Activated CD4-positive, CD25-positive, alpha-beta regulatory T cell treated with anti-CD3 and anti-CD28 coated beads, Interleukin-2, amount 50 U/mL, for 72 hours (primary cell): ENCODE measurements at regions not wholly inside any gene's neighbourhood (a gene's known extent, or its start where the extent isn't known, plus 50 kb on each side); places are given as distances from the start of the nearest gene placed in this dataset.

Experiments
- DNase-seq: peaks from one replicate; pipeline ENCODE4 v3.0.0; 2021

DNA sequence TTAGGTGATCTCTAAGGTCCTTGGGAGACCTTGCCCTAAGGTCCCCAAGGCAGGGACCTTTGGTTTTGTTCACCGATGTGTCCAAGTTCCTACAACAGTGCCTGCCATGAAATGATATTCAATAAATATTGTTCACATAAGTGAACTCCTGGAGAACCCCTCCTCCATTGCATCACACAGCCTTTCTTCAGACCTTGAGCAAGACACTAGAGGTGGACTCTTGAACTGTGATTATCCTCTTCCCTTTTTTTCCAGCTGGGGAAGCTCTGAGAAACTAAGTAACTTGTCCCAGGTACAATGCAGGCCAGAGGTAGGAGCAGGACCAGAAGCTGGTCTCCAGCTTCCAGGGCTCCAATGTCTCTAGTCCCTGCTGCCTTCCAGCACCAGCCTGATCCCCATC lies 76.6 kb upstream of the LMO1 start:
- DNase-seq: no peak

DNA sequence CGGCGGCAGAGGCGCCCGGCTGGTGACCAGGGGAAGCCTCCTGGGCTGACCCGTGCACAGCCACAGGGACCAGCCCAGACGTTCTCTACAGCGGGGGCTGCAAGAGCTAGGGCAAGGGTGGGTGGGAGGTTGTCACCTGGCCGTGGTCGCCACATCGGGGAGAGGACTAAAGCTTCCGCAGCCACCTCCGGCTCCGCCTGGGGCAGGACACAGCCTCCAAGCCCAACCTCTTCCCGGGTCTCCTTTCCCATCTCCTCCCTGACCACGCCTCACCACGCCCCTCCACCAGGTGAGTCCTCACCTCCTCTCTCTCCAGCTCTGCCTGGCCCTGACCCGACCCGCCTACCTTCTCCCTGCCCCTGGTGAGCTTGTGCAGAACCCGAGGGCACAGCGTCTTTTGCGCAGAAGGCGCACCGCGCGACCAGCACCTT lies 75.9 kb upstream of the LMO1 start:
- DNase-seq: no peak

DNA sequence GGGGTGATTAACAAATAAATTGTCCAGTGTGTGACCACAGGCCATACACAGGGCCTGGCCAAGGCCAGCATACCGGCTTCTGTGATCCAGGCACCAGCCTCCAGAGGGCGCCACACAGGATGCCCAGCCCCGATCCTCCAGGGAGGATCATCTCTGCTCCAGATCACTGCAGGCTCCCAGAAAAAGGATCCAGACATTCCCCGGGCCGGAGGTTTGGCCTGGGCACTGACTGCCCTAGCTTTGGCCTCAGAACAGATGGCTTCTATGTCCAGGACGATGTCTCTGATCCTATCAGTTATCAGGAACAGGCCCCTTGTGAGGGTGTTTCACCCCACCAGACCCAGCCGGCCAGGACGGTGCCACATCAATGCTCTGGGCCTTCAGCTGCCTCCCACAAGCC lies 74.5 kb upstream of the LMO1 start:
- DNase-seq: peak; percentile 45

DNA sequence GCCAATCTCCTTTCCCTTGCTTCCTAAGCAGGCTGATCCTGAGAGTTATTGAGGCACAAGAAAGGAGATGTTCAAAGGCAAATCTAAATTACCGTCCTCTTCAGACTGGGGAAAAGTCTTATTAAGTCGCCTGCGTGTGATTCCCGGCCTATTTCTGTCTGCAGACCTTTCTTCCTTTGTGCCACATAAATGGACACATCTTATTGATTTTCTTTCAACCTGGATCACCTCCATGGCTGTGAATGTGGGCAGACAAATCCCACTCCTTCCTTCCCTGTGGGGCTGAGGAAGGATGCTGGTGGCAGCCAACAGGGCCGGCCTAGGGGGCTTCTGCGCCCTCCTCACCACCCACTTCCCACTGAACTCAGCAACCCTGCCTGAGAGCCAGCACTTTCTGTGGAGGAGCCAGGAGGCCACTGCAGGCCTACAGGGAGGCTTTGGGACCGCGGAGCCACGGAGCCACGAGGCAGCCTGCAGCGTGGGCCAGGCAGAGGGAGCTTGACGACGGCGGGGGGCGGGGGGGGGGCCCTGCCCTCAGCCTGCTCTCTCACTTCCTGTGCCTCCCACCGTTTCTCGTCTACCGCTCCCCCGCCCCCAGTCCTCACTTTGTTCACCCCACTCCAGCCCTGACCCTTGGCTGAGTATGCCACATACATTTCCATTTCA lies 73.6 kb upstream of the LMO1 start:
- no peak for DNase-seq

DNA sequence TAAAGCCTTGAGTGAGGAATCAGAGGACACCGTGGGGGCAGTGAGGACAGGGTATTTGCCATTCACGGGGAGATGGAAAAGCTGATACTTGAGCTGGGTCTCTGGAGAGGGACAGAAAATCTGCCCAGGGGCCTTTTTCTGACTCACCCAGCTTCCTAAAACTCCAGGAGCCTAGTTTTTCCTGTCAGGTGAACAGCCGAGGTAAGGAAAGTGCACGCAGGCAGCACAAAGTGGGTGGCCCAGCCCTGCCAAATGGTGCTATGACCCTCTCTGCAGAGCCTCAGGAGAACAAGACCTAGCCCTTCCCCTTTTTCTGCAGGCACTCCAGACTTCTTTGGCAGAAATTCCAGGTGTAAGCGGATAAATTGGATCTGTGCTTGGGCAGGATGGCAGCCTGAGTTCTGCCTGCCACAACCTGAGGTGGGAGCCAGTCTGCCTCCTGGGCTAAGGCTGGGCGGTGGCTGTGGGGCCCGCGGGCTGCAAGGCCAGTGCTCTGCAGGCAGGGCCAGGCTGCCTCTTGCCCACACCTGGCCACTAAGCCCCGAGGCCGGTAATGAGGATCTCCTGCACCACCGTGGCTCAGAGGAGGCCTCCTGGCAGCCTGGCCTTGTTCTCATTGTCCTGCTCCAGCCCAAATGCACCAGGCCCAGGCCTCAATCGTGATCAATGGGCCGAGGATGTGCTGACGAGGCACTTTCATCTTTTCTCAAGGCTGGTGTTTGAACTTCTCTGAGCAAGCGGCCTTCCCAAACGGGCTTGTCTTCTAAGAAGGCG lies 72.9 kb upstream of the LMO1 start:
- no peak for DNase-seq

DNA sequence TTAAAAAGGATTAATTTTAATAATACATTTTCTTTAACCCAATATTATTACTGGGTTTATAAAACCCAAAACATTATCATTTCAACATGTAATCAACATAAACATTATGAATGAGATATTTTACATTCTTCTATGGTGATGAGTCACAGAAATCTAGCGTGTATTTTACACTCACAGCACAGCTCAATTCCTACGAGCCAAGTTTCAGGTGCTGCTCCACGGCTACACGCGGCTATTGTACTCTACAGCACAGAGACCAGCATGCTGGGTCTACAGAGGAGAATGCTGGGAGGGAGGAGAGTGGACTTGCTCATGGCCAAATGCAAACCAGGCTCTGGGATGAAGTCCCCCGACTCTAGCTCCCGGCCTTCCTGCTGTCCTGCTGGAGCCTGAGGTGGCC lies 72.0 kb upstream of the LMO1 start:
- DNase-seq: no peak

DNA sequence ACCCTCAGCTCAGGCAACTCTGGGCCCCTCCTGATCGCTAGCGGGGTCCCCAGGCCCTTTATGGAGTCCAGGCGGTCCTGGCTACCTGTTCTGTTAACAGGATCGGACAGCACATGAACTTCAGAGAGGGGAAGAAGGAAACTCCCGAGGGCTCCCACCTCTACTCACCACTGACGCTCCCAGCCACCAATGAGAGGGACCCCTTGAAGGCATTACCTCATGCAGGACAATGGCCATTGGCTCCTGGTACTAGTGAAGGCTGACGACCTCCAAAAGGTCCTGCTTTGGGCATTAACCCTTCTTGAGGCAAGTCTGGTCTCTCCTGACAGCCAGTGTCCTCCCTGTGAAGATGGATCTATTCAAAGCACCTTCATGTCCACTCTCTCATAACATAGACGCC lies 71.5 kb upstream of the LMO1 start:
- DNase-seq: no peak

DNA sequence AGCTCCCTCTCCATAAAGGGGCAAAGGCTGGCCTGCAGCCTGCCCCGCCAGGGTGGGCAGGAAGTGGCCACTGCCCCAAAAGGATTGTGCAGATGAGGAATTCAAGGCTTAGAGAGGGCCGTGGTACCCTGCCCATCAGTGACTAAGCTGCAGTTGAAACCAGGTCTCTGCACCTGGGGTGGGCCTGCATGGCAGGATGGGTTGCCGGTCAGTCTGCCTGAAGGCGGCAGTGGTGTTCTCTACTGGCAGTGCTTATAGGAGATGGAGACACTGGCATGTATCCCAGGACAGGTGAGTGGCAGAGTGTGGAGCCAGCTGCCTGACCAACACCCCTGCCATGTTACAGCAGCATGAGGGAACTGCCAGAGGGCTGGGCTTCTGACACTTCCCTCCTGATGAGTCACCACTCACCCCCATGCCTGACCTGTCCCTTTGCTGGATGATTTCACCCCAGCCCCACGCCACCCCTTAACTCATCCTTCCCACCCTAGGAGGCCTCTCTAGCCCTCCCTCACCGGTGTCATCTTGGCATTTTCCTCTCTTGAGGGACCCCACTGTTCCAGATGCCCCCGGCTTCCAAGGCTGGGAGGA lies 70.2 kb upstream of the LMO1 start:
- DNase-seq: no peak

DNA sequence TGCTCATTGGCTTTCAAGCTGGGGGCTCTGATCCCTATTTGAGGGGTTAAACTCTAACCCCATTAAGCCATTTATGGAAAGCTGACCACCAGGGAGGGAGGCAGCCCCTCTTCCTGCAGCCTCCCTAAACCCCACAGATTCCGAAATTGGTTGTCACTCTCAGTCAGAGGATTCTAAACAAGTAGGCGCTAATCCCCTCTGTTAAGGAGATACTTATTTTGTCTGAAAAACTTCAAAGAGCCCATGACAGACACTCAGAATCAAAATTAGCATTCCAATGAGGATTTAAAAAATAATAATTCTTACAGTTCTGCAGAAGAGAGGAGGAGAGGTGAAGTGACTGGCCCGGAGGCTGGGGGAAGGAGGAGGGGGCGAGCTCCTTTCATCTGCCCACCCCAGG lies 69.7 kb upstream of the LMO1 start:
- no peak for DNase-seq

DNA sequence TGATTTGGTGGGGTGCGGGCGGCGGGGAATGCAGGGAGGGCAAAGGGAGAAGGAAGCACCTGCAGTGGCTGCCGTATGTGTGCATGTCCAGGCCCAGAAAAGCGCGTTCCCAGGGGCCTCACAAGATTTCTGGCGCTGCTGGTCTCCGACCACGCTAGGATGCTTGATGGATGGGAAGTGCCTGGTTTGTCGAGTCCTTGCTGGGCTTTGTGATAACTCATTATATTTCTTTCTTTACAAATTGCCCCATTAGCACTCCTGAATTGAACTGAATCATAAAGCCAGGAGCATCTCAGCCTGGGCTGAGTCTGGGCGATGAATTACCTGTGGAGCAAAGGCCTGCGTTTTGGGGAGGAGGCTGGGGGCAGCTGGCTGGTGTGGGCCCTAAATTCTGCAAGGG lies 69.2 kb upstream of the LMO1 start:
- no peak for DNase-seq

DNA sequence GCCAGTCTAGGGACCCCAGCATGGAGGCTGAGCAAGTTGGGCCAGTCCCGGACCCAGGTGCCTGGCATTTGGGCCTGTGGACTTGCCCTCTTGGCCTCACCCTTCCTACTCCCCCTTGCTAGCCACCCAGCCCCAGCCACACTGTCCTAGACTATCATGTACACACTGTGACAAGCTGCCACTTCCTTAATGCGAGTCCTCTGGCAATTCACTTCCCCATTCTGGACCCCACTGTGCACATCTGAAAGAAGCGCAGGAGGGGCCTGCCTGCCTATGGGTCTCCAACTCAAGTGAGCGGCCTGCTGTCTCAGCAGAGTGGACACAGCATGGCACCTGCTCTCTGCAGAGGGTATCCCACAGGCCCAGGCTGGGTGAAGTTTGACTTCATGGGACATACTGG lies 68.5 kb upstream of the LMO1 start:
- no peak for DNase-seq

DNA sequence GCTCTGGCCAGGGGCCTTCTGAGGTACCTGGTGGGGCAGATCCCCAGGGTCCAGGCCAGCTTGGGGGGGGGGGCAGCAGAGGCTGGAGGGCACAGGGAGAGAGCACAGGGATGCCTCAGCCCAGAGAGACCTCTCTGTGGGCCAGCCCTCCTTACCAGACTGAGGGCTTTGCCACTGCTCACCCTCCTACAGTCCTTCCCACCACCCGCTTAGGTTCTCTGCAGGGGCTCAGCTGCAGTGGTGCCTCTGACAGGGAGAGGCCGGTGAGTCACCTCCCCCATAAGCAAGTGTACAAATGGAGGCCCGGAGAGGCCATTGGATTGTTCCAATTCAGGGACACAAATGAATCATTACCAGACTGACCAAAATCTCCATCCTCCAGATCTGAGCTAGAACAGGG lies 68.1 kb upstream of the LMO1 start:
- DNase-seq: no peak

DNA sequence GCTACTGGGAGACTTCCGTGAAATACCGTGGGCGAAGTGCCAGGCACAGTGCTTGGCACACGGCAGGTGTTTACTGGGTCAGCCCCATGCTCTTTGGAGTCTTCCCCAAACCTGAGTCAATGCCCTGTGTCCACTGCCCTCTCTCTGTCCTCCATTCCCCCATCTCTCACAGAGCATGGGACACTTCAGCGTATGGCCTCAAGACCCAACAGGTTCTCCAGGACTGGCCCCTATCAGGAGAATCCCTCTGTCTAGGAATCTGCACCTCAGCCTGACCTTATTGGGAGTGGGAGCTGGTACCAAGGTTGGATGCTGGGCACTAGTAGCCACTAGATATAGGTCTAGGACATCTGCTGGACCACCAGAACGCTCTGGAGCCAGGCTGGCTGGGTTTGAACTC lies 67.2 kb upstream of the LMO1 start:
- DNase-seq: no peak

DNA sequence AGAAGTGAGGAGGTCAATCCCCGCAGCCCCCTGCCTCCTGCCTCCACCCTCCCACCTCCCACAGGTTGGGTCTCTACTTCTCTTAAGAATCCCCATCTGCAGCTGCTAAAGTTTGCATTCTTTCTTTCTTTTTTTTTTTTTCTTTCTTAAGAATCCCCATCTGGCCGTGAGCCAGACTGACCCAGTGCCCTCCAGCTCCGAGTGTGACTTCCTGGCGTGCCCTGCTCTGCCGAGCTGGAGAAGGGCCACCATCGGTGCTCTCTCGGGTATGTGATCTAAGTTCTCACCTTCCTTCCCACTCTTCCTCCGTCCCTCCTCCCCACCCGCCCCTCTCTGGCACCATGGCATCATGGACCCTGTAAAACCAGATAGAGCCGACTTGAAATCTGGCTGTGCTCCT lies 66.7 kb upstream of the LMO1 start:
- DNase-seq: no peak

DNA sequence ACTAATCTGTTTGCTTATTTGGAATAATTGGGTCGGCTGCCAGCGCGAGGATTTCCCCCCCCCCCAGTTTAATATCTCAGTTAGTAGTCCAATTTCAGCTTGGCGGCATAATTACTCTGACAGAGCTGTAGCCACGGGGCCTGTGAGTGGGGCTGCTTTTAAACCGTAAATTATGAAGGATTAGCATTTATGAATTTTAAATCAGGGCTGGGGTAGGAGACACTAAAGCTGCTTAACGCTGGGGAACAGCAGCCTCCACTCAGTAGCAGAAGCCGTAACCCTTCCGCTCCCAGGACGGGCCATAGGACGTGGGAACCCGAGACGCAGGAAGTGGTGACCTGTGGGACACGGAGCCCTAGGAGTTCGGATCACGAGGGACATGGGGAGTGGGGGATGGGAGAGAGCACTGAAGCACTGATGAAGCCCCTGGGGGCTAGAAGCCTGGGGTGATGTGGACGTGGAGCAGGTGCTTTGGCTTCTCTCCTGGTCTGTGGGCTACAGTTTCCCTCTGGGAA lies 66.2 kb upstream of the LMO1 start:
- DNase-seq: no peak

DNA sequence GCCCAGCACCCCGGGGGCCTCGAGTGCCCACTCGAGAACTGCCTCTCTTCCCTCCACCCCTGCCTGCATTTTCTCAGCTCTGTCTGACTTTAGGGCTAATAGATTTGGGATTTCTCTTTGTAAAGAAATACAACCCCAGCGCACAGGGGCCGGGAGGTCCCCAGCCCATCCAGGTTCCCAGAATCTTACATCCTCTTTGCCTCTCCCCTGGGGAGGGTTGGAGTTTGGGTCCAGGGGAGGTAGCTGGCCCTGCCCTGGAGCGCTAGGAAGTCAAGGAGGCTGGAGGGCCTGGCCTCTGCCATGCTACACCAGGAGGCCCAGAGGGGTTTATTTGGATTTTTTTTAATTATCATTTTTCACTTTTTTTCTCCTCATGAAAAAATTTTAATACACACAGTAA lies 65.7 kb upstream of the LMO1 start:
- no peak for DNase-seq

DNA sequence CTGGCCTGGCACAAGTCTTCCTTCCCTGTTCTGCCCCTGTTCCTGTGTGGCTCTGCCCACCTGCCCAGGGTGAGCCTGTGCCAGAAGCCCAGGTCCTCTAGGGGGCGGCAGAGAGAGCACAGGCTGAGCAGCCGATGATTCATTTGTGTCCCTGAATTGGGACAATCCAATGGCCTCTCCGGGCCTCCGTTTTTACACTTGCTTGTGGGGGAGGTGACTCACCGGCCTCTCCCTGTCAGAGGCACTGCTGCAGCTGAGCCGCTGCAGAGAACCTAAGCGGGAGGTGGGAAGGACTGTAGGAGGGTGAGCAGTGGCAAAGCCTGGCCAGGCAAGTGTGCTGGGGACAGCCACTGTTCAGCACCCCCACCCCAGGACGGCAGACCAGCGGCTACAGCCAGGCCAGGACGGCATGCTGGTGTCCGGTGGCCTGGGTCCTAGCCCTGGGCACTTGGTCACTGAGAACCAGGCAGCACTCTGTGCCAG lies 65.2 kb upstream of the LMO1 start:
- DNase-seq: peak; percentile 67

DNA sequence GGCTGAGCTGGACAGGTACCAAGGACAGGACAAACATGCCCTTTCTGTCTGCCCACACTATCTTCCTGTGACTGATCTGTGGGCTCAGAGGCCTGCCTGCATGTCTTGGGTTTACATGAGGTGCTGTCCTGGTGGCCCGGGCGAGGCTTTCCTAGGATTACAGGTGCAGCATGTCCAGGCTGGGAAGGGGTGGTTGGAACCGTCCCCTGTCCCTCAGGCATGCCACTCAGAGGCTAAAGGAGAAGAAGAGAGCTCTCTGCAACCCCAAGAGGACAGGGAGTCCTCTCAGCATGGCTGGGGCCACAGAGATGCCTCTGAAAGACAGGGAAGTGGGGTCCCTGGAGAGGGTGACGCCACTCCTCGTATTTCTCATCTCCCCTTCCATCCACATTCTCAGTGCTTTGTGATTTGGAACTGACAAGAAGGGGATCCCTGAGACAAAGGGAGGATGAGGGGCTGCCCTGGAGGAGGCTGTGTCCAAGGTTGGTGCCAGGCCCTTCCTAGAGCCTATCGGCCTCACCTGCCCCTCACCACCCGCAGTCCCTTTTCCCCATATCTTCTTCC lies 64.6 kb upstream of the LMO1 start:
- no peak for DNase-seq

DNA sequence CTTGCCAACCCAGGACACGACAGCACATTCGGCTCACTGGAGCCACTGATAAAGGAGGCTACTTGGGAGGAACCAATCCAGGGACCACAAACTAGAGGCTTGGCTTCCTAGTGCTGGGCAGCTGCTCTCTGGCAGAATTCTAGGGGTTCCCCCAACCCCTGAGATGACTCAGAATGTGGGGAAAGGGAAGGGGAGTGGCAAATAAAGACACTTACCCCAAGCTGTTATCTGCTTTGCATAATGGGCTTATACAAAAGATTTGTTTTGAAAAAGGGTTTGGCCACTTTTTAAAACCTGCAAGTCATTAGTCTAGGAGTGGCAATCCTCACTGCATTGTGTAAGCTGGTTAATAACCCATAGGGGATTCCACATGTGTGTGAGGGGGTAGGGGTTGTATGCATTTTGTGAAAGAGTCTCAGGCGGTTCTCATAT lies 64.1 kb upstream of the LMO1 start:
- no peak for DNase-seq

DNA sequence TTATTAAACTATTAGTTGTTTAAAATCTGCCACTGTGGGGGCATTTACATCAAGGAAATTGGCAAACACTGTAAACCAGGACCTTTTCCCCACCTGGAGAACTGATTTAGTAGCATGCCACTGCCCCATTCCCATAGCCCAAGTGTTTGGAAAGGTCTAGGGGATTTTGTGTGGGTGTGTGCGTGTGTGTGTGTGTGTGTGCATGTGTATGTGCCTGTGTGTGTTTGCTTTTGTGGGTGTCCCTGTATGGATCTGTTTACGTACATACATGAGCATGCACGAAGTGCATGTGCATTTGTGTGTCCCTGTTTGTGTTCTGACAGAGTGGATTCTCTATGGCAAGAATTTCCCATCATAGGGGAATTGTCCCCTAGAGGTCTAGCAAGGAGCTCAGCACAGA lies 62.7 kb upstream of the LMO1 start:
- DNase-seq: no peak

DNA sequence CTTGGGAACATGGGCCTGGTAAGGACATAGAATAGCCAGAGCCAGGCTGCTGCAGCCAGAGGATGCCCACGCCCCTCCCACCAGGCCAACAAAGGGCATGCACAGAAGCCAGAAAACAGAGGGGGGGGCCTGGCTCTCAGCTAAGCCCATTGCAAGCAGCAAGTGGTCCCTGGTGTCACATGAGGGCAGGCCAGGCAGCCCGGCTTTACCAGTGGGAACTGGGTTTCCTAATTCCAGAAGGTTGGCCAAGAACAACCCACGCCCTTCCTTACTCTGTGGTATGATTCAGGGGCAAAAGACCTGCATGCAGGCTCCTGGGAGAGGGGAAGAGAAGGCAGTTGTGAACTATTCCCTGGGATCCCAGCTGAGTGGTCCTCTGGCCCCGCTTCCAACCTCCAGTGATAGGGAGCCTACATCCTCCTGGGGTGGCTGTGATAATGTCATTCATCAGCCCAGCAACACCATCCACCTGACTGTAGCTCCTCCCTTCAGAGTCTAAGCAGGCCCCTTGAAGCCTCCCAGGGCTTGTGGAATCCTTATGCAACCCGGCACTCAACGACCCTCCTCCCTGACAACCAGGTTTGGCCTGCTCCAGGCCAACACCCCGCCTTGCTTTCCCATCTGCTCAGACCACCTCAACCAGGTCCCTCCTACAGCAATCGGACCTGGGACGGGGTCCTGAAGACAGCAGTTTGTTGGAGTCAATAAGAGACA lies 62.1 kb upstream of the LMO1 start:
- no peak for DNase-seq

DNA sequence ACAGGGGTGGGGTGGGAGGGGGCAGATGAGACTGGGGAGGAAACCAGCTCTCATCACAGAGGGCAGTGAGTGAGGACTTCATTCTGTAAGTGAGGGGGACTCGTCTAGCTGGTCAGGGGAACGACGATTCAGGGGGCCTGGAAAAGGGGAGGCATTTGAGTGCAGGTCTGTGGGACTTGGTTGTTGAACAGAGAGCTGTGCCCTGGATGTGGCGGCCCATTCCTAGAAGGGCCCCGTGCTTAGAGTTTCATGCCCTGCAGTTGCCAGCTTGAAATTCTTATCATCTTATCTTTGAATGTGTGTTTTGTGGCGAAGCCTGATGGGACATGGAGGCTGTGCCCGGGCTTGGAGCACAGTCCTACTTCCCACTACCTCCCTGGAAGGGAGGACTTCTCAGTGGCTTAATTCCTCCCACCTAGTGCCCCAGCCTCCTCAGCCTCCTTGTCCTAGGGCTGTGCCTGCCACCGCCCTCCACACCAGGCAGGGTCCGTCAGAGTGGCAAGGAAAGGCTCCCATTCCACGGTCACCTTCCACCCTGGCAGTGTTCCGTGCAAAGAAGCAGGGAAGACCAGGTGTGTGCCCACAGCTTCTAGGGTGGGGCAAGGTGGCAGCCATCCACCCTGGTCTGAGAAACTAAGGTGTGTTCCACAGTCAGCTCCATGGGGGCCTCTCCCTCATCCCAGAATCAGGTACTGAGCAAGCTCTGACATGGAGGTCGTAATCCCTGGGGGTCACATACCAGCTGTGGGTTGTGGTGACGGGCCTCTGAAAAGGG lies 59.7 kb upstream of the LMO1 start:
- no peak for DNase-seq
